ENCODE measurements at regions not wholly inside any gene's neighbourhood (a gene's known extent, or its start where the extent isn't known, plus 50 kb on each side); places are given as distances from the start of the nearest gene placed in this dataset.

DNA sequence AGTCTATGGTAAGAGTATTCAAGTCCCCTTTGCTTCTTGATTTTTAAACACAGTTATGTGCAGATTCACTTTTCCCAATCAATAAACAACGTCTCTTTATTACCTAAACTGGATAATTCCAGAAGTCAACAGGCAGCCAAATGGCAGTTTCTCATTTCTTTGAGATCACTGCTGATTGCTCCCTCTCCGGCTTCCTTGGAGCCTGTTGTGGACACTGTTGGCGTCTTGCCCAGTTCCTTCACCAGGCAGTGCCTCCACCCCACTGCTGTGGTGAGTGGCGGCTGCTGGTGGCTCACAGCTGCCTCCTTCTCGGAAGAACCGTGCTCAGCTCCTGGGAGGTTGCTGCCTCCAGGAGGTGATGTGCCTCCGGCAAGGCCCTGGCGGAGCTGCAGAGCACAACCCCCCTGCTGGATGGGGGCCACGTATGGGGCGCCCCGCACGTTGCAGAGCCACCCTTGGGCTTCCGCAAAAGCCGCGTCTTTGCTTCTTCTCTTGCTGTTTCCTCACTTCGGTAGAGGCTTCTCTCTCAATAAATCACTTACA, 105.1 kb upstream of the CNKSR3 start:
- 69 to 79% (median 73%) methylated on average over 11 to 16 of the region's 16 CpGs for WGBS, 4 donors
- no peaks in the 10 kb centered on the region for H3K4me1 ChIP-seq (replicated peaks in 1 of 2)
- no peak overlapping the region for H3K27ac ChIP-seq
- TF ChIP-seq, protein P1, sequence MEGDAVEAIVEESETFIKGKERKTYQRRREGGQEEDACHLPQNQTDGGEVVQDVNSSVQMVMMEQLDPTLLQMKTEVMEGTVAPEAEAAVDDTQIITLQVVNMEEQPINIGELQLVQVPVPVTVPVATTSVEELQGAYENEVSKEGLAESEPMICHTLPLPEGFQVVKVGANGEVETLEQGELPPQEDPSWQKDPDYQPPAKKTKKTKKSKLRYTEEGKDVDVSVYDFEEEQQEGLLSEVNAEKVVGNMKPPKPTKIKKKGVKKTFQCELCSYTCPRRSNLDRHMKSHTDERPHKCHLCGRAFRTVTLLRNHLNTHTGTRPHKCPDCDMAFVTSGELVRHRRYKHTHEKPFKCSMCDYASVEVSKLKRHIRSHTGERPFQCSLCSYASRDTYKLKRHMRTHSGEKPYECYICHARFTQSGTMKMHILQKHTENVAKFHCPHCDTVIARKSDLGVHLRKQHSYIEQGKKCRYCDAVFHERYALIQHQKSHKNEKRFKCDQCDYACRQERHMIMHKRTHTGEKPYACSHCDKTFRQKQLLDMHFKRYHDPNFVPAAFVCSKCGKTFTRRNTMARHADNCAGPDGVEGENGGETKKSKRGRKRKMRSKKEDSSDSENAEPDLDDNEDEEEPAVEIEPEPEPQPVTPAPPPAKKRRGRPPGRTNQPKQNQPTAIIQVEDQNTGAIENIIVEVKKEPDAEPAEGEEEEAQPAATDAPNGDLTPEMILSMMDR (IDR thresholded peaks at IDR 0.05): no peak
- no peak for TF ChIP-seq POLR2A (IDR thresholded peaks at IDR 0.05)
- no peaks in the 10 kb centered on the region for H3K36me3 ChIP-seq (replicated peaks in 1 of 2)
- no peaks in the 10 kb centered on the region for H3K9me3 ChIP-seq (replicated peaks in 1 of 3)
- no peak overlapping the region for H3K4me3 ChIP-seq
- no peaks in the 10 kb centered on the region for H3K27me3 ChIP-seq
- intact Hi-C loops (cut with DNase I): no loop called here
- DNase-seq: peak; percentile 41 to 71 (median 49)

DNA sequence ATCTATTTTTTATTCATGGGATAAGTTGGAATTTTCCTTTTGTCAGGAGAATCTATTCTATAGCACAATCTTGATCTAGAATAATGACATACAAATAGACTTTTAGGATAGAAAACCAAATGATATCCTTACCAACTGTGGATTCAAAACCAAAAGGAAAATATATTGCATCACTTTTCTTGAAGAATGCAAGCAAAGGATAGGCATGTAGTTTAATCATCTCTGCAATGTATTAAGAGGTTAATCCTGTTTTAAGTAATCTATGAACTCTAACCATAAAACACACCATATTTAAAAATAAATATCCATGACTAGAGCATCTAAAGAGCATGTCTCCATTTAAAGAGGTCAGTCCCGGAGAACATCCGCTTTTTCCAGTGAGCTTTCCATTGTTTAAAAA, 106.7 kb upstream of the CNKSR3 start:
- H3K4me1 ChIP-seq (replicated peaks in 1 of 2): no peaks in the 10 kb centered on the region
- no peaks in the 10 kb centered on the region for H3K27me3 ChIP-seq
- H3K4me3 ChIP-seq: no peak overlapping the region
- no peaks in the 10 kb centered on the region for H3K9me3 ChIP-seq (replicated peaks in 1 of 3)
- DNase-seq: no peak
- 81 to 93% (median 90%) methylated on average over 2 of the region's 2 CpGs for WGBS, 4 donors
- no peaks in the 10 kb centered on the region for H3K36me3 ChIP-seq (replicated peaks in 1 of 2)
- no peak for TF ChIP-seq POLR2A (IDR thresholded peaks at IDR 0.05)
- TF ChIP-seq, protein P1 (IDR thresholded peaks at IDR 0.05): no peak
- H3K27ac ChIP-seq: no peak overlapping the region
- intact Hi-C loops (cut with DNase I): no loop called here

- no peaks in the 10 kb centered on the region for H3K9me3 ChIP-seq (replicated peaks in 1 of 3)
- no peak overlapping the region for H3K27ac ChIP-seq
- H3K4me3 ChIP-seq: no peak overlapping the region
- DNase-seq: no peak
- intact Hi-C loops (cut with DNase I): no loop called here
- 69 to 85% (median 77%) methylated on average over 5 of the region's 5 CpGs for WGBS, 4 donors
- H3K36me3 ChIP-seq (replicated peaks in 1 of 2): no peaks in the 10 kb centered on the region
- no peaks in the 10 kb centered on the region for H3K27me3 ChIP-seq
- H3K4me1 ChIP-seq (replicated peaks in 1 of 2): no peaks in the 10 kb centered on the region
- TF ChIP-seq POLR2A (IDR thresholded peaks at IDR 0.05): no peak
- TF ChIP-seq, protein P1 (IDR thresholded peaks at IDR 0.05): no peak
Observed at GRCh38 chr6:154619146-154619545, 108.7 kb upstream of the CNKSR3 start.

GRCh38 chr6:154621686-154622085, 111.2 kb upstream of the CNKSR3 start:
- intact Hi-C loops (cut with DNase I): no loop called here
- H3K27ac ChIP-seq: no peak overlapping the region
- no peaks in the 10 kb centered on the region for H3K4me1 ChIP-seq (replicated peaks in 1 of 2)

More at GRCh38 chr6:154621686-154622085, 111.2 kb upstream of the CNKSR3 start:
- Histone ChIP-seq H3K27me3 (no peaks in the 10 kb centered on the region), H3K4me3 (no peak overlapping the region), H3K36me3 (replicated peaks in 1 of 2) (no peaks in the 10 kb centered on the region), H3K9me3 (replicated peaks in 1 of 3) (no peaks in the 10 kb centered on the region)
- no peak for DNase-seq
- no peak for TF ChIP-seq POLR2A (IDR thresholded peaks at IDR 0.05)
- TF ChIP-seq, protein P1 (IDR thresholded peaks at IDR 0.05): no peak
- 82 to 91% (median 89%) methylated on average over 4 of the region's 4 CpGs for WGBS, 4 donors
